ENCODE measurements at regions not wholly inside any gene's neighbourhood (a gene's known extent, or its start where the extent isn't known, plus 50 kb on each side); places are given as distances from the start of the nearest gene placed in this dataset.

- ChIA-PET POLR2A (no interaction called here), CTCF (no interaction called here)
- no peak for TF ChIP-seq ZNF140 (tag by site-specific recombination; IDR thresholded peaks at IDR 0.05)
- no peak for TF ChIP-seq YY1 (tag by site-specific recombination; IDR thresholded peaks at IDR 0.05)
- TF ChIP-seq KLF7 (tag by site-specific recombination; IDR thresholded peaks at IDR 0.05; ENCODE audit: borderline replicate concordance): no peak
- TF ChIP-seq ZNF398 (tag by site-specific recombination; IDR thresholded peaks at IDR 0.05): no peak
- no peak for TF ChIP-seq ZNF629 (tag by site-specific recombination; IDR thresholded peaks at IDR 0.05)
- TF ChIP-seq ZNF311 (tag by site-specific recombination; IDR thresholded peaks at IDR 0.05; ENCODE audit: borderline replicate concordance): no peak
- Histone ChIP-seq H3K9me3 (ENCODE audit: control insufficient read depth, insufficient read depth, low read depth, low read length) (no peaks in the 10 kb centered on the region), H3K36me3 (ENCODE audit: control insufficient read depth in 2 of 2, insufficient read depth in 1 of 2, low read length in 2 of 2) (no peaks in the 10 kb centered on the region), H3K4me1 (ENCODE audit: control insufficient read depth, insufficient read depth, low read length) (no peaks in the 10 kb centered on the region), H3K4me3 (ENCODE audit: low read depth, low read length) (no peak overlapping the region), H3K27ac (ENCODE audit: extremely low read depth, low read depth, low read length) (no peak overlapping the region)
Observed at GRCh38 chr4:148944136-148944838, 502.1 kb upstream of the NR3C2 start.

GRCh38 chr4:148934926-148935578 lies 492.8 kb upstream of the NR3C2 start:
- TF ChIP-seq PRDM6 (tag by site-specific recombination; IDR thresholded peaks at IDR 0.05) (no peak), SP3 (tag by site-specific recombination; IDR thresholded peaks at IDR 0.05) (no peak), ZNF629 (tag by site-specific recombination; IDR thresholded peaks at IDR 0.05) (no peak), ZNF138 (tag by site-specific recombination; IDR thresholded peaks at IDR 0.05; ENCODE audit: borderline replicate concordance) (no peak), HOXA7 (CRISPR knock-in tag; IDR thresholded peaks at IDR 0.05; ENCODE audit: borderline replicate concordance) (no peak), ZNF580 (tag by site-specific recombination; IDR thresholded peaks at IDR 0.05) (no peak)
- POLR2A ChIA-PET: no interaction called here
- Histone ChIP-seq H3K4me1 (ENCODE audit: control insufficient read depth, insufficient read depth, low read length) (no peaks in the 10 kb centered on the region), H3K27ac (ENCODE audit: extremely low read depth, low read depth, low read length) (no peak overlapping the region), H3K9me3 (ENCODE audit: control insufficient read depth, insufficient read depth, low read depth, low read length) (no peaks in the 10 kb centered on the region), H3K36me3 (ENCODE audit: control insufficient read depth in 2 of 2, insufficient read depth in 1 of 2, low read length in 2 of 2) (no peaks in the 10 kb centered on the region), H3K4me3 (ENCODE audit: low read depth, low read length) (no peak overlapping the region)
- CTCF ChIA-PET: no interaction called here

- no peaks in the 10 kb centered on the region for H3K9me3 ChIP-seq (ENCODE audit: control insufficient read depth, insufficient read depth, low read depth, low read length)
- TF ChIP-seq ZNF112 (tag by site-specific recombination; IDR thresholded peaks at IDR 0.05): no peak
- no peak for TF ChIP-seq ZNF514 (tag by site-specific recombination; IDR thresholded peaks at IDR 0.05)
- no peak for TF ChIP-seq PRDM4 (tag by site-specific recombination; IDR thresholded peaks at IDR 0.05)
- no peak for TF ChIP-seq ZNF174 (tag by site-specific recombination; IDR thresholded peaks at IDR 0.05)
- TF ChIP-seq ZNF433 (tag by site-specific recombination; IDR thresholded peaks at IDR 0.05; ENCODE audit: low read depth): no peak
- no peak for TF ChIP-seq ZNF398 (tag by site-specific recombination; IDR thresholded peaks at IDR 0.05)
Observed at GRCh38 chr4:148926276-148927260, 484.4 kb upstream of the NR3C2 start.

More at GRCh38 chr4:148926276-148927260, 484.4 kb upstream of the NR3C2 start:
- H3K27ac ChIP-seq (ENCODE audit: extremely low read depth, low read depth, low read length): no peak overlapping the region
- no peaks in the 10 kb centered on the region for H3K36me3 ChIP-seq (ENCODE audit: control insufficient read depth in 2 of 2, insufficient read depth in 1 of 2, low read length in 2 of 2)
- POLR2A ChIA-PET: no interaction called here
- H3K4me1 ChIP-seq (ENCODE audit: control insufficient read depth, insufficient read depth, low read length): no peaks in the 10 kb centered on the region
- no peak overlapping the region for H3K4me3 ChIP-seq (ENCODE audit: low read depth, low read length)
- CTCF ChIA-PET: no interaction called here
